H9 (cell line): ENCODE measurements at regions not wholly inside any gene's neighbourhood (a gene's known extent, or its start where the extent isn't known, plus 50 kb on each side); places are given as distances from the start of the nearest gene placed in this dataset.

Experiments used
- DNase-seq: peaks from one replicate; pipeline ENCODE4 v3.0.0-alpha.2; 2017
- H2AFZ ChIP-seq: one replicate; pipeline ENCODE4 v1.6.1; 2013; ENCODE audit warnings: mild to moderate bottlenecking, low read length, control low read depth, moderate library complexity
- H2AK5ac ChIP-seq: 2 replicates; pipeline ENCODE4 v1.6.1; 2013; ENCODE audit warnings: low read length, control low read depth, mixed read lengths; ENCODE audit not compliant: insufficient read length
- H2BK120ac ChIP-seq: one replicate; pipeline ENCODE4 v1.6.1; 2013; ENCODE audit warnings: low read depth, mild to moderate bottlenecking, low read length, control low read depth, inconsistent platforms; ENCODE audit not compliant: poor library complexity, severe bottlenecking
- H2BK12ac ChIP-seq: 2 replicates; pipeline ENCODE4 v1.6.1; 2013; ENCODE audit warnings: low read length, control low read depth, mixed read lengths, low read depth; ENCODE audit not compliant: insufficient read length
- H2BK15ac ChIP-seq: 2 replicates; pipeline ENCODE4 v1.6.1; 2013; ENCODE audit warnings: low read depth, low read length, control low read depth
- H2BK20ac ChIP-seq: one replicate; pipeline ENCODE4 v1.6.1; 2013; ENCODE audit warnings: low read depth, mild to moderate bottlenecking, low read length, control low read depth, inconsistent platforms; ENCODE audit not compliant: poor library complexity, severe bottlenecking
- H2BK5ac ChIP-seq: 2 replicates; pipeline ENCODE4 v1.6.1; 2013; ENCODE audit warnings: low read length, control low read depth, mixed read lengths; ENCODE audit not compliant: insufficient read length
- H3K14ac ChIP-seq: 2 replicates; pipeline ENCODE4 v1.6.1; 2013; ENCODE audit warnings: low read length, control low read depth; ENCODE audit not compliant: insufficient read depth
- H3K18ac ChIP-seq: 2 replicates; pipeline ENCODE4 v1.6.1; 2013; ENCODE audit warnings: low read depth, mild to moderate bottlenecking, mixed read lengths, low read length, control low read depth; ENCODE audit not compliant: insufficient read length
- H3K23ac ChIP-seq: 2 replicates; pipeline ENCODE4 v1.6.1; 2013; ENCODE audit warnings: low read length, control low read depth, mixed read lengths, low read depth; ENCODE audit not compliant: insufficient read length
- H3K23me2 ChIP-seq: 2 replicates; pipeline ENCODE4 v1.6.1; 2013; ENCODE audit warnings: low read depth, mild to moderate bottlenecking, mixed read lengths, low read length, control low read depth; ENCODE audit not compliant: insufficient read length, poor library complexity, severe bottlenecking
- H3K27ac ChIP-seq: 2 replicates; pipeline ENCODE4 v1.5.1; 2013; ENCODE audit warnings: low read length, control low read depth, mixed read lengths, low read depth; ENCODE audit not compliant: insufficient read length
- H3K27me3 ChIP-seq: 2 replicates; pipeline ENCODE4 v1.6.1; 2013; ENCODE audit warnings: low read length, control low read depth, inconsistent platforms; ENCODE audit not compliant: insufficient read depth
- H3K4ac ChIP-seq: 2 replicates; pipeline ENCODE4 v1.6.1; 2013; ENCODE audit warnings: low read depth, mild to moderate bottlenecking, control low read depth, inconsistent platforms, low read length, moderate library complexity
- H3K4me1 ChIP-seq: 2 replicates; pipeline ENCODE4 v1.6.1; 2013; ENCODE audit warnings: low read length, control low read depth, inconsistent platforms; ENCODE audit not compliant: insufficient read depth
- H3K4me2 ChIP-seq: 2 replicates; pipeline ENCODE4 v1.6.1; 2013; ENCODE audit warnings: low read length, control low read depth, mixed read lengths; ENCODE audit not compliant: insufficient read length, insufficient read depth
- H3K56ac ChIP-seq: 2 replicates; pipeline ENCODE4 v1.6.1; 2013; ENCODE audit warnings: low read depth, mild to moderate bottlenecking, mixed read lengths, low read length, control low read depth; ENCODE audit not compliant: insufficient read length
- H3K79me1 ChIP-seq: 2 replicates; pipeline ENCODE4 v1.6.1; 2013; ENCODE audit warnings: low read depth, mild to moderate bottlenecking, moderate library complexity, low read length, control low read depth, inconsistent platforms; ENCODE audit not compliant: insufficient read depth, poor library complexity, severe bottlenecking
- H3K79me2 ChIP-seq: 2 replicates; pipeline ENCODE4 v1.6.1; 2013; ENCODE audit warnings: low read length, control low read depth, inconsistent platforms; ENCODE audit not compliant: insufficient read depth
- H3K9ac ChIP-seq: 2 replicates; pipeline ENCODE4 v1.6.1; 2013; ENCODE audit warnings: low read length, control low read depth, mixed read lengths; ENCODE audit not compliant: insufficient read length; ENCODE audit errors: extremely low read depth
- H3K9me3 ChIP-seq: one replicate; pipeline ENCODE4 v1.6.1; 2013; ENCODE audit warnings: low read depth, low read length, inconsistent platforms; ENCODE audit not compliant: control insufficient read depth
- H3T11ph ChIP-seq: one replicate; pipeline ENCODE4 v1.6.1; 2013; ENCODE audit warnings: mild to moderate bottlenecking, low read length, control low read depth, inconsistent platforms
- H4K20me1 ChIP-seq: one replicate; pipeline ENCODE4 v1.6.1; 2013; ENCODE audit not compliant: control insufficient read depth, insufficient read length, insufficient read depth
- H4K5ac ChIP-seq: 2 replicates; pipeline ENCODE4 v1.6.1; 2013; ENCODE audit warnings: low read depth, mild to moderate bottlenecking, mixed read lengths, low read length, control low read depth; ENCODE audit not compliant: insufficient read length
- H4K8ac ChIP-seq: replicated peaks from 2 replicates; pipeline ENCODE4 v1.6.1; 2013; ENCODE audit warnings: low read length, control low read depth, mixed read lengths, low read depth; ENCODE audit not compliant: insufficient read length
- H4K91ac ChIP-seq: 2 replicates; pipeline ENCODE4 v1.6.1; 2013; ENCODE audit warnings: low read depth, mild to moderate bottlenecking, moderate library complexity, mixed read lengths, low read length, control low read depth; ENCODE audit not compliant: insufficient read length
- H3K27ac Mint-ChIP-seq, 3 experiments: 2 replicates in 2 of 3; 3 replicates in 1 of 3; pipeline ENCODE4 v1.8.0; 2020 to 2021; ENCODE audit warnings: mixed read lengths in 3 of 3, mild to moderate bottlenecking in 1 of 3, moderate library complexity in 1 of 3
- H3K27me3 Mint-ChIP-seq: 2 replicates; pipeline ENCODE4 v1.8.0; 2021; ENCODE audit warnings: low read depth, mild to moderate bottlenecking, moderate library complexity, mixed read lengths
- H3K36me3 Mint-ChIP-seq, 3 experiments: 2 replicates in 2 of 3; 3 replicates in 1 of 3; pipeline ENCODE4 v1.8.0; 2020 to 2021; ENCODE audit warnings: low read depth in 3 of 3, mixed read lengths in 3 of 3; ENCODE audit not compliant: insufficient read depth in 1 of 3
- H3K4me1 Mint-ChIP-seq, 2 experiments: 2 replicates each; pipeline ENCODE4 v1.8.0; 2020; ENCODE audit warnings: mixed read lengths in 2 of 2
- H3K4me3 Mint-ChIP-seq, 2 experiments: 2 replicates in 1 of 2; 3 replicates in 1 of 2; pipeline ENCODE4 v1.8.0; 2020 to 2021; ENCODE audit warnings: mild to moderate bottlenecking in 2 of 2, mixed read lengths in 2 of 2, moderate library complexity in 1 of 2
- H3K9me3 Mint-ChIP-seq, 2 experiments: 2 replicates in 1 of 2; 3 replicates in 1 of 2; pipeline ENCODE4 v1.8.0; 2020; ENCODE audit warnings: mild to moderate bottlenecking in 2 of 2, mixed read lengths in 2 of 2, moderate library complexity in 1 of 2
- WGBS: extraction: QIAGEN DNeasy Blood & Tissue Kit; methylation state at CpG from one replicate; pipeline ENCODE4 v1.1.7; 2013; ENCODE audit warnings: missing lambda C conversion rate, low lambda C conversion rate, mixed read lengths; ENCODE audit not compliant: insufficient read length; ENCODE audit errors: extremely low coverage; 5-methylcytosine and 5-hydroxymethylcytosine counted together
- TF ChIP-seq, protein P1 (sequence below): fragments of 200-600 bp; sonication (generic); conservative IDR thresholded peaks from 3 replicates; pipeline ENCODE4 v1.8.0; 2021; ENCODE audit warnings: antibody characterized with exemption, mild to moderate bottlenecking

DNA sequence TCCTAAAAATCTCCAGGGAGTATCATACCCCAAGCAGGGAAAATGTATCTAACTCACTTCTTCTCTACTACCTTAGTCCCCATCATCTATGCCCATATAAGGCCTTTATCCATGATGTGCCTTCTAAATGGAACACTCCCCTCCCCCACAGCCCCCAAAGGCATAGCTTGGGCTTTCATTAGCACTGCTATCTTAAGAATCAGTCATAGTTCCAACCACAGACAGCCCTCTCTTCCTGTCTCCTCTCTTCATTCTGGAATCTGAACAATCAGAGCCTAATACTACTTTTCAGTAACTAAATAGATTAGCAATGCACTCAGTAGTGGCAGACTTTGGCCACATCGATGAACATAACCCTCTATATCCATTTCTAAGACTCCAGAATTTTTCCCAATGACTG, 313.2 kb upstream of the DKK2 start:
- Histone ChIP-seq H3K14ac (no peak overlapping the region), H3K56ac (no peak overlapping the region), H3K27me3 (no peaks in the 10 kb centered on the region), H3K18ac (no peak overlapping the region), H2BK20ac (no peak overlapping the region), H2AFZ (no peak overlapping the region), H4K91ac (no peak overlapping the region), H2BK5ac (no peak overlapping the region), H2BK12ac (no peak overlapping the region), H3K4me1 (peaks cover 5% of the 10 kb centered on the region; the same call in 1 of the 2 replicates), H3T11ph (peak overlapping the region; percentile 90), H3K79me2 (no peaks in the 10 kb centered on the region), H4K5ac (no peak overlapping the region), H3K9ac (no peak overlapping the region), H3K4me2 (peak overlapping the region; percentile 14), H3K27ac (no peak overlapping the region), H2BK120ac (no peak overlapping the region), H3K79me1 (no peaks in the 10 kb centered on the region), H3K4ac (no peak overlapping the region), H3K23ac (no peak overlapping the region), H2AK5ac (no peak overlapping the region), H3K23me2 (no peaks in the 10 kb centered on the region), H4K20me1 (no peaks in the 10 kb centered on the region), H2BK15ac (no peak overlapping the region), H3K9me3 (no peaks in the 10 kb centered on the region), H4K8ac (no peak overlapping the region)
- Mint-ChIP-seq H3K9me3 (peaks cover 17% of the 10 kb centered on the region in 2 experiments), H3K27ac (peak overlapping the region; percentile 15 to 96 (median 90); a peak in 6 of 7 replicates), H3K4me3 (peak overlapping the region in 1 of 2 experiments; percentile 61; a peak in 4 of 5 replicates), H3K27me3 (no peaks in the 10 kb centered on the region), H3K4me1 (peaks cover 26 to 30% of the 10 kb centered on the region in 2 experiments), H3K36me3 (peaks cover 8 to 24% (median 9%) of the 10 kb centered on the region in 3 experiments)
- TF ChIP-seq, protein P1, sequence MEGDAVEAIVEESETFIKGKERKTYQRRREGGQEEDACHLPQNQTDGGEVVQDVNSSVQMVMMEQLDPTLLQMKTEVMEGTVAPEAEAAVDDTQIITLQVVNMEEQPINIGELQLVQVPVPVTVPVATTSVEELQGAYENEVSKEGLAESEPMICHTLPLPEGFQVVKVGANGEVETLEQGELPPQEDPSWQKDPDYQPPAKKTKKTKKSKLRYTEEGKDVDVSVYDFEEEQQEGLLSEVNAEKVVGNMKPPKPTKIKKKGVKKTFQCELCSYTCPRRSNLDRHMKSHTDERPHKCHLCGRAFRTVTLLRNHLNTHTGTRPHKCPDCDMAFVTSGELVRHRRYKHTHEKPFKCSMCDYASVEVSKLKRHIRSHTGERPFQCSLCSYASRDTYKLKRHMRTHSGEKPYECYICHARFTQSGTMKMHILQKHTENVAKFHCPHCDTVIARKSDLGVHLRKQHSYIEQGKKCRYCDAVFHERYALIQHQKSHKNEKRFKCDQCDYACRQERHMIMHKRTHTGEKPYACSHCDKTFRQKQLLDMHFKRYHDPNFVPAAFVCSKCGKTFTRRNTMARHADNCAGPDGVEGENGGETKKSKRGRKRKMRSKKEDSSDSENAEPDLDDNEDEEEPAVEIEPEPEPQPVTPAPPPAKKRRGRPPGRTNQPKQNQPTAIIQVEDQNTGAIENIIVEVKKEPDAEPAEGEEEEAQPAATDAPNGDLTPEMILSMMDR = no peak
- DNase-seq = no peak
- no CpG with 5 or more reads among the region's 1 CpG for WGBS
